ENCODE measurements at regions not wholly inside any gene's neighbourhood (a gene's known extent, or its start where the extent isn't known, plus 50 kb on each side); places are given as distances from the start of the nearest gene placed in this dataset.

DNA sequence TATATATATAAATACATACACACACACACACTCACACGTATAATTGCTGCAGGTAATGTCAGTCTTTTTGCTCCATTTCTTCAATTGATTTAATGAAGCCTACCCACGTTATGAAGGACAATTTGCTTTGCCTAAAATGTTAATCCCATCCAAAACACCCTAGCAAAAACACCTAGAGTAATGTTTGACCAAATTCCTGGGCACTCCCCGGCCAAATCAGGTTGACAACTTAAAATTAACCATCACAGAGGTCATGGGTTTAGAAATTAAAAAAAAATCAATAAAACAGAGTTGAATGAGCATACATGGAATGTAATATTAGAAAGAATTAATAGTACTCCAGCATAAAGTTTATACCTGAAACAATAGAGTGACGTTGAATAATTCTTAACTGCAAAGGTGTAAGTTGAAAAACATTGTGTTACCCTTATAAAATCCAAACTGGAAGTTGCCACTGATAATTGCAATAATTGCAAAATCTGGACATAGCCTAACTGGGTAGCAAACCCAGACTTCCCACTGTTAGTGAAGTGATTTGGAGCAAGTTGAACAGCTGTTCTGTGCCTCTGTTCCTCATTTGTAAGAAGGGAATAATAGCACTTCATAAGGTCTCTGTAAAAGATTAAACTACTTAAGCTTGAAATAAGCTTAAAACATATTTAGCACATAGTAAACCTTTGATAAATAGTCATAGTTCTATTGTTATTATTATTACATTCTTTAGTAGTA is 2120.5 kb downstream of the PCDH7 start:
- Mint-ChIP-seq H3K9me3 (no peaks in the 10 kb centered on the region), H3K4me3 (no peak overlapping the region), H3K27me3 (ENCODE audit: low read depth) (no peaks in the 10 kb centered on the region), H3K27ac (no peak overlapping the region), H3K36me3 (ENCODE audit: low read depth) (no peaks in the 10 kb centered on the region), H3K4me1 (no peaks in the 10 kb centered on the region)
- TF ChIP-seq, protein P1, sequence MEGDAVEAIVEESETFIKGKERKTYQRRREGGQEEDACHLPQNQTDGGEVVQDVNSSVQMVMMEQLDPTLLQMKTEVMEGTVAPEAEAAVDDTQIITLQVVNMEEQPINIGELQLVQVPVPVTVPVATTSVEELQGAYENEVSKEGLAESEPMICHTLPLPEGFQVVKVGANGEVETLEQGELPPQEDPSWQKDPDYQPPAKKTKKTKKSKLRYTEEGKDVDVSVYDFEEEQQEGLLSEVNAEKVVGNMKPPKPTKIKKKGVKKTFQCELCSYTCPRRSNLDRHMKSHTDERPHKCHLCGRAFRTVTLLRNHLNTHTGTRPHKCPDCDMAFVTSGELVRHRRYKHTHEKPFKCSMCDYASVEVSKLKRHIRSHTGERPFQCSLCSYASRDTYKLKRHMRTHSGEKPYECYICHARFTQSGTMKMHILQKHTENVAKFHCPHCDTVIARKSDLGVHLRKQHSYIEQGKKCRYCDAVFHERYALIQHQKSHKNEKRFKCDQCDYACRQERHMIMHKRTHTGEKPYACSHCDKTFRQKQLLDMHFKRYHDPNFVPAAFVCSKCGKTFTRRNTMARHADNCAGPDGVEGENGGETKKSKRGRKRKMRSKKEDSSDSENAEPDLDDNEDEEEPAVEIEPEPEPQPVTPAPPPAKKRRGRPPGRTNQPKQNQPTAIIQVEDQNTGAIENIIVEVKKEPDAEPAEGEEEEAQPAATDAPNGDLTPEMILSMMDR (IDR thresholded peaks at IDR 0.05; ENCODE audit: unreplicated experiment in 3 of 3), result no peak

DNA sequence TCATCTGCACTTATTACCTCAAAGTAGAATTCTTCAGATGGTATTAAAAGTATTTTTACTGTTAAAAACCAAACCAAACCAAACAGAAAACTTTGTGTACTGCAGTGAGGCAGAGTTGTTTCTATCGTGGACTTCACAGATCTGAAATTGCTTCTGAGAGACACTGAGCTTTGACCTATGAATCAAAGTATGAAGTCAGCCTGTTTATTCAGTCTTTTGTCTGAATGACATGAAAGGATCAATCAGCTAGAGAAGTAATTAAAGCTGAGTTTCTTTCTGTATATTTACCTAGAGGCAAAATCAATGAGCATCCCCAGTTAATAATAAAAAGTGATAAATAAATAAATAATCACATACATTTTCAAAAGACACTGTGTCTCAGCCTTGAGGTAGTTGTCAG is 2121.0 kb downstream of the PCDH7 start:
- Mint-ChIP-seq H3K4me3 (no peak overlapping the region), H3K9me3 (no peaks in the 10 kb centered on the region), H3K36me3 (ENCODE audit: low read depth) (no peaks in the 10 kb centered on the region), H3K27ac (no peak overlapping the region), H3K27me3 (ENCODE audit: low read depth) (no peaks in the 10 kb centered on the region), H3K4me1 (no peaks in the 10 kb centered on the region)
- TF ChIP-seq, protein P1 (IDR thresholded peaks at IDR 0.05; ENCODE audit: unreplicated experiment in 3 of 3), result no peak

- no peaks in the 10 kb centered on the region for H3K27me3 Mint-ChIP-seq (ENCODE audit: low read depth)
- H3K36me3 Mint-ChIP-seq (ENCODE audit: low read depth), result no peaks in the 10 kb centered on the region
- no peak overlapping the region for H3K27ac Mint-ChIP-seq
- no peak overlapping the region for H3K4me3 Mint-ChIP-seq
- H3K9me3 Mint-ChIP-seq, result peaks cover 3% of the 10 kb centered on the region
- H3K4me1 Mint-ChIP-seq, result no peaks in the 10 kb centered on the region
- TF ChIP-seq, protein P1 (IDR thresholded peaks at IDR 0.05; ENCODE audit: unreplicated experiment in 3 of 3), result no peak
These were observed 2127.3 kb downstream of the PCDH7 start for GRCh38 chr4:32847461-32847860.

GRCh38 chr4:32855622-32856021 is 2135.5 kb downstream of the PCDH7 start:
- Mint-ChIP-seq H3K36me3 (ENCODE audit: low read depth) (no peaks in the 10 kb centered on the region), H3K4me3 (no peak overlapping the region), H3K27ac (no peak overlapping the region), H3K4me1 (no peaks in the 10 kb centered on the region), H3K9me3 (peaks cover 6% of the 10 kb centered on the region), H3K27me3 (ENCODE audit: low read depth) (no peaks in the 10 kb centered on the region)
- TF ChIP-seq, protein P1 (IDR thresholded peaks at IDR 0.05; ENCODE audit: unreplicated experiment in 3 of 3), result no peak

GRCh38 chr4:32858361-32858760 is 2138.2 kb downstream of the PCDH7 start:
- H3K36me3 Mint-ChIP-seq (ENCODE audit: low read depth), result no peaks in the 10 kb centered on the region
- no peak overlapping the region for H3K4me3 Mint-ChIP-seq
- TF ChIP-seq, protein P1 (IDR thresholded peaks at IDR 0.05; ENCODE audit: unreplicated experiment in 3 of 3), result no peak
- H3K27ac Mint-ChIP-seq, result no peak overlapping the region
- H3K4me1 Mint-ChIP-seq, result no peaks in the 10 kb centered on the region
- H3K27me3 Mint-ChIP-seq (ENCODE audit: low read depth), result no peaks in the 10 kb centered on the region
- peaks cover 3% of the 10 kb centered on the region for H3K9me3 Mint-ChIP-seq

- no peaks in the 10 kb centered on the region for H3K36me3 Mint-ChIP-seq (ENCODE audit: low read depth)
- H3K4me1 Mint-ChIP-seq, result no peaks in the 10 kb centered on the region
- H3K27ac Mint-ChIP-seq, result no peak overlapping the region
- H3K4me3 Mint-ChIP-seq, result no peak overlapping the region
- H3K9me3 Mint-ChIP-seq, result peaks cover 3% of the 10 kb centered on the region
- H3K27me3 Mint-ChIP-seq (ENCODE audit: low read depth), result no peaks in the 10 kb centered on the region
- TF ChIP-seq, protein P1 (IDR thresholded peaks at IDR 0.05; ENCODE audit: unreplicated experiment in 3 of 3), result no peak
These were observed 2138.8 kb downstream of the PCDH7 start for GRCh38 chr4:32858971-32859370.

All from nephron (organoid).